Endothelial cell (in vitro differentiated cells): ENCODE measurements at regions not wholly inside any gene's neighbourhood (a gene's known extent, or its start where the extent isn't known, plus 50 kb on each side); places are given as distances from the start of the nearest gene placed in this dataset.

Experiments
- DNase-seq: peaks from one replicate; pipeline ENCODE4 v3.0.0; 2021; ENCODE audit warnings: low spot score
- H3K27ac Mint-ChIP-seq: one replicate; pipeline ENCODE4 v1.8.0; 2021; ENCODE audit warnings: mixed read lengths, inconsistent platforms; ENCODE audit not compliant: unreplicated experiment
- H3K27me3 Mint-ChIP-seq: one replicate; pipeline ENCODE4 v1.8.0; 2021; ENCODE audit warnings: mild to moderate bottlenecking, moderate library complexity, mixed read lengths, inconsistent platforms; ENCODE audit not compliant: unreplicated experiment
- H3K36me3 Mint-ChIP-seq: one replicate; pipeline ENCODE4 v1.8.0; 2021; ENCODE audit warnings: mild to moderate bottlenecking, low read depth, mixed read lengths, inconsistent platforms; ENCODE audit not compliant: unreplicated experiment
- H3K4me1 Mint-ChIP-seq: one replicate; pipeline ENCODE4 v1.8.0; 2021; ENCODE audit warnings: mild to moderate bottlenecking, mixed read lengths, inconsistent platforms; ENCODE audit not compliant: unreplicated experiment
- H3K4me3 Mint-ChIP-seq: one replicate; pipeline ENCODE4 v1.8.0; 2021; ENCODE audit warnings: mild to moderate bottlenecking, mixed read lengths, inconsistent platforms; ENCODE audit not compliant: unreplicated experiment
- H3K9me3 Mint-ChIP-seq: one replicate; pipeline ENCODE4 v1.8.0; 2021; ENCODE audit warnings: mixed read lengths, inconsistent platforms; ENCODE audit not compliant: unreplicated experiment
- TF ChIP-seq, protein P1 (sequence below): fragments of 200-600 bp; sonication (generic); IDR thresholded peaks from one replicate; pipeline ENCODE4 v1.5.0; 2021; ENCODE audit warnings: antibody characterized with exemption; ENCODE audit not compliant: unreplicated experiment

DNA sequence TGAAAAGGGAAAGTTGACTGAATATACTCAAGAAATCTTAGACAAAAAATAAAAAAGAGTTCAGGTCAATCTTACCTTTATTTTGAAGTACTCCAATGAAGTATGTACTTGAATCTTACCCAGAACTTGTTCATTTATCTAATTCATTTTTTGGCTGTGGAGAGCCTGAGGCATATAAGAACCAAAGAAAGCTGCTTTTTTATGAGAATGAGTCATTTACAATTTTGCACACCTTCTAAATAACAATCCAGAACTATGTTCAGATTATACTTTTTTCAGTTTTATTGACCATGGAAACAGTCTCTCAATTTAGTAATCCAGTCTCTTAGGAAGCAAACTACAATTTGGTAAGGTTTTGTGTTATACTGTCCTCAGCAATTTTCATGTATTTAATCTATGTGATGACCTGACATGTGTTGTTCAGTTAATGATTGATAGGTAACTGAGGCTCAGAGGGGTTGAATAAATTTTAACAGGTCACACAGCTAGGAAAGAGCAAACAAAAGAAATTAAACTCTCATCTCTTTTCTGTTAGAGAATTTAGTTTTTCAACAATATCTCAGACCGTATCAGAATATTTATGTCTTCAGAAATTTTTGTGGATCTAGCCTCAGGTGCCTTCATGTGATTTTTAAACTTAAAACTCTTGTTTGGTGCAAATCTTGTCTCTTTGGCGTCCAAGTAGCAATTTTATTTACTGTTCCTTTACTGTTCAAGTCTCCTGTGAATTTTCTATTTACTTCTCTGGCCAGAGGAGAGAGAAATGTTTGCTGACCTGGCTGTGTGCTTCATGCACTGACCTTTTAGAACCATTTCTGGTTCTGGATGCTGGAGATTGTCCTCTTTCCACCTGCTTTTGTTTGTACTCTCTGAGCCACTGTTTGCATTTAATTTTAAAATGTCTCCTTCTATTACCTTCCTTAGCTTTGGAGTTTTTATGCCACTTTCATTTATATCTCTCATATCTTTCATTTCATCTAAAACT is 1453.4 kb downstream of the STIM2 start:
- H3K27me3 Mint-ChIP-seq, result peaks cover 2% of the 10 kb centered on the region
- no peaks in the 10 kb centered on the region for H3K9me3 Mint-ChIP-seq
- TF ChIP-seq, protein P1, sequence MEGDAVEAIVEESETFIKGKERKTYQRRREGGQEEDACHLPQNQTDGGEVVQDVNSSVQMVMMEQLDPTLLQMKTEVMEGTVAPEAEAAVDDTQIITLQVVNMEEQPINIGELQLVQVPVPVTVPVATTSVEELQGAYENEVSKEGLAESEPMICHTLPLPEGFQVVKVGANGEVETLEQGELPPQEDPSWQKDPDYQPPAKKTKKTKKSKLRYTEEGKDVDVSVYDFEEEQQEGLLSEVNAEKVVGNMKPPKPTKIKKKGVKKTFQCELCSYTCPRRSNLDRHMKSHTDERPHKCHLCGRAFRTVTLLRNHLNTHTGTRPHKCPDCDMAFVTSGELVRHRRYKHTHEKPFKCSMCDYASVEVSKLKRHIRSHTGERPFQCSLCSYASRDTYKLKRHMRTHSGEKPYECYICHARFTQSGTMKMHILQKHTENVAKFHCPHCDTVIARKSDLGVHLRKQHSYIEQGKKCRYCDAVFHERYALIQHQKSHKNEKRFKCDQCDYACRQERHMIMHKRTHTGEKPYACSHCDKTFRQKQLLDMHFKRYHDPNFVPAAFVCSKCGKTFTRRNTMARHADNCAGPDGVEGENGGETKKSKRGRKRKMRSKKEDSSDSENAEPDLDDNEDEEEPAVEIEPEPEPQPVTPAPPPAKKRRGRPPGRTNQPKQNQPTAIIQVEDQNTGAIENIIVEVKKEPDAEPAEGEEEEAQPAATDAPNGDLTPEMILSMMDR, result no peak
- no peak for DNase-seq
- no peak overlapping the region for H3K27ac Mint-ChIP-seq
- no peaks in the 10 kb centered on the region for H3K36me3 Mint-ChIP-seq
- H3K4me3 Mint-ChIP-seq, result no peak overlapping the region
- H3K4me1 Mint-ChIP-seq, result no peaks in the 10 kb centered on the region

DNA sequence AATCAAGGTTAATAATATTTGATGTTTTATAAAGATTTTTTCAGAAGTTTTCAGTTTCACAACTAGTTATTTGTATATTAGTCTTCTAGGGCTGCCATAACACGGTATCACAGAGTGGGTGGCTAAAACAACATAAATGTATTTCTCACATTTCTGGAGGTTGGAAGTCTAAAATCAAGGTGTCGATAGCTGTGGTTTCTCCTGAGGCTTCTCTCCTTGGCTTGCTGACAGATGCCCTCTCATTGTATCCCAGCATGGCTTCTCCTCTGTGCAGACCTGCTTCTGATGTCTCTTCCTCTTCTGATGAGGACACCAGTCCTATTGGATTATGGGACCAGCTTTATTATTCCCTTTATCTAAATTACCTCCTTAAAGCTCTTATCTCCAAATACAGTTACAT is 1456.6 kb downstream of the STIM2 start:
- no peak for DNase-seq
- no peak overlapping the region for H3K4me3 Mint-ChIP-seq
- H3K36me3 Mint-ChIP-seq, result no peaks in the 10 kb centered on the region
- H3K27me3 Mint-ChIP-seq, result no peaks in the 10 kb centered on the region
- H3K9me3 Mint-ChIP-seq, result no peaks in the 10 kb centered on the region
- no peak overlapping the region for H3K27ac Mint-ChIP-seq
- no peaks in the 10 kb centered on the region for H3K4me1 Mint-ChIP-seq
- TF ChIP-seq, protein P1, result no peak

DNA sequence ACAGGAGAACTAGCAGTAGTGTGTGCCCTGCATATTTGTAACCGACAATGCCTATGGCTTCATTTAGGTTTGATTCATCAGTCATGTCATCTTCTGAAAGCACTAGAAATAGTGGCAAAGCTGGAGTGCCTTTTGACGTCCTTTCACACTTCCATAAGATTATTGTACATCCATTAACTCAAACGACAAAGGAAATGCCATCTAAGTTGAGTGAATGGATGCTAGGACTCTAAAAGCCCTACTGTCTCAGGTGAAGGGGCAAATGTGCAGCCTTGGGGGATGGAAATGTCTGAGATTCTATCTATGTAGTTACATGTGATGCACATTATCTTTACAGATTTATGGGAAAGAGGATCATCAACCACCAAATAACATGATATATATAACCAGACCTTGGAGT is 1473.6 kb downstream of the STIM2 start:
- H3K27ac Mint-ChIP-seq, result no peak overlapping the region
- no peak for DNase-seq
- H3K9me3 Mint-ChIP-seq, result no peaks in the 10 kb centered on the region
- TF ChIP-seq, protein P1, result no peak
- no peak overlapping the region for H3K4me3 Mint-ChIP-seq
- no peaks in the 10 kb centered on the region for H3K4me1 Mint-ChIP-seq
- H3K36me3 Mint-ChIP-seq, result no peaks in the 10 kb centered on the region
- no peaks in the 10 kb centered on the region for H3K27me3 Mint-ChIP-seq

DNA sequence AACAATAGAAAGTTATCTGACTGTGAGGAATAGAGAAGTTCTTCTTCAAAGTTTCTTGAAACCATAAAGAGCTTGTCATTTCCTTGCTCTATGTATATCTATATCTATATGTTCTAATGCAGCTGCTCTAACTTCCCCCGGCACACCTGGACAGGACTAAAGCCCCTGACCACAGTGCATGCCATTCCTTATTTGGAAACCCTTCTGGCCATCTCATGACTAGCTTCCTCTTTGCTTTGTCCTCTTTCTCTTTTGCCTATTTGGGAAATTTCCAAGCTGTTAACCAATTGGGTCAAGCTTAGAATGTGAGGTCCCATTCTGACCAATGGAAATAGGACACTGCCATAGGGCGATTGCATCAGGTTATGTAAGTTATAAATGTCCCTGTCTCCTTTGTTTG is 1481.1 kb downstream of the STIM2 start:
- Mint-ChIP-seq H3K4me3 (no peak overlapping the region), H3K4me1 (no peaks in the 10 kb centered on the region), H3K36me3 (no peaks in the 10 kb centered on the region), H3K9me3 (no peaks in the 10 kb centered on the region), H3K27ac (no peak overlapping the region), H3K27me3 (no peaks in the 10 kb centered on the region)
- no peak for DNase-seq
- TF ChIP-seq, protein P1, result no peak

DNA sequence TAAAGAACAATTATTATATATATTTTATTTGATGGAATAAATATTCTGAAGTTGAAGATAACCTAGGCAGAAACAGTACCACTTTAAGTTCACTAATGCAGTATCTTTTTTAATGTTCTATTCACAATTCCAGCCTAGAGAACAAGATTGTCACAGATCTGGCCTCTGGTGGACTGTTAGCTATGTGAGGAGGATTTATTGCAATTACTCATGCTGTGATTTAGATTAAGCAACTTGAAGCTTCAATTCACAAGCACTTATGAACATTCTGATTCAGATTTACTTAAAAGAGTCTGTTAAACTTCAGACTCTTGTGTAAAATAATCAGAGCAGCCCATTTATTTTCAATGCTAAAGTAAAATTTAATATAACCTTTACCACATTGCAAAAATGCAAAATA is 1489.8 kb downstream of the STIM2 start:
- DNase-seq, result no peak
- Mint-ChIP-seq H3K27ac (no peak overlapping the region), H3K9me3 (no peaks in the 10 kb centered on the region), H3K4me1 (peaks cover 4% of the 10 kb centered on the region), H3K4me3 (no peak overlapping the region), H3K36me3 (no peaks in the 10 kb centered on the region), H3K27me3 (no peaks in the 10 kb centered on the region)
- TF ChIP-seq, protein P1, result no peak
